ENCODE measurements at regions not wholly inside any gene's neighbourhood (a gene's known extent, or its start where the extent isn't known, plus 50 kb on each side); places are given as distances from the start of the nearest gene placed in this dataset.

DNA sequence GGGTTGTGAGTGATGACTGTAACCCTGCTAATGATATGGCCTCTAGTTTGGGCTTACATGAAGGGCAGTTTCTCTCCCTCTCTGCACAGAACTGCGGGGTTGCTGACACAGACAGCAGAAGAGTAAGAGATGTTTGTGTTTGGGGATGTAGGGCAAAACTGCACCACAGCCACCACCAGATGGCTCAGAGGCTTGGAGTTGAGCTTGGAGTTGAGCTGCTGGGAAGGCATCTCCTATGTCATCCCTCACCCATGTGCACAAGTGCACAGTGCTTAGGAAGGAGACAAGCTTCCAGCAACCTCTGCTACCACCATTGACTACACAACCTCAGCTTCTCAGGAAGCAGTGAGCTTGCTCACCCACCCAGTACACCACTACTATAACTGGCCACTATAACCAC lies 303.9 kb upstream of the DEFB112 start:
- no peak for ATAC-seq
- no peak for TF ChIP-seq ISL1 (CRISPR knock-in tag; IDR thresholded peaks at IDR 0.05)
- no peak for TF ChIP-seq GLIS3 (CRISPR knock-in tag; IDR thresholded peaks at IDR 0.05)
- TF ChIP-seq OSR1 (CRISPR knock-in tag; IDR thresholded peaks at IDR 0.05): no peak
- no peak for TF ChIP-seq ZC3H10 (CRISPR knock-in tag; IDR thresholded peaks at IDR 0.05)
- TF ChIP-seq, protein P1, sequence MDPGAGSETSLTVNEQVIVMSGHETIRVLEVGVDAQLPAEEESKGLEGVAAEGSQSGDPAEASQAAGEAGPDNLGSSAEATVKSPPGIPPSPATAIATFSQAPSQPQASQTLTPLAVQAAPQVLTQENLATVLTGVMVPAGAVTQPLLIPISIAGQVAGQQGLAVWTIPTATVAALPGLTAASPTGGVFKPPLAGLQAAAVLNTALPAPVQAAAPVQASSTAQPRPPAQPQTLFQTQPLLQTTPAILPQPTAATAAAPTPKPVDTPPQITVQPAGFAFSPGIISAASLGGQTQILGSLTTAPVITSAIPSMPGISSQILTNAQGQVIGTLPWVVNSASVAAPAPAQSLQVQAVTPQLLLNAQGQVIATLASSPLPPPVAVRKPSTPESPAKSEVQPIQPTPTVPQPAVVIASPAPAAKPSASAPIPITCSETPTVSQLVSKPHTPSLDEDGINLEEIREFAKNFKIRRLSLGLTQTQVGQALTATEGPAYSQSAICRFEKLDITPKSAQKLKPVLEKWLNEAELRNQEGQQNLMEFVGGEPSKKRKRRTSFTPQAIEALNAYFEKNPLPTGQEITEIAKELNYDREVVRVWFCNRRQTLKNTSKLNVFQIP (CRISPR knock-in tag; IDR thresholded peaks at IDR 0.05; ENCODE audit: borderline replicate concordance, low read depth): no peak
- TF ChIP-seq RARB (CRISPR knock-in tag; IDR thresholded peaks at IDR 0.05): no peak
- TF ChIP-seq ZFP3 (CRISPR knock-in tag; IDR thresholded peaks at IDR 0.05): no peak
- TF ChIP-seq, protein P2, sequence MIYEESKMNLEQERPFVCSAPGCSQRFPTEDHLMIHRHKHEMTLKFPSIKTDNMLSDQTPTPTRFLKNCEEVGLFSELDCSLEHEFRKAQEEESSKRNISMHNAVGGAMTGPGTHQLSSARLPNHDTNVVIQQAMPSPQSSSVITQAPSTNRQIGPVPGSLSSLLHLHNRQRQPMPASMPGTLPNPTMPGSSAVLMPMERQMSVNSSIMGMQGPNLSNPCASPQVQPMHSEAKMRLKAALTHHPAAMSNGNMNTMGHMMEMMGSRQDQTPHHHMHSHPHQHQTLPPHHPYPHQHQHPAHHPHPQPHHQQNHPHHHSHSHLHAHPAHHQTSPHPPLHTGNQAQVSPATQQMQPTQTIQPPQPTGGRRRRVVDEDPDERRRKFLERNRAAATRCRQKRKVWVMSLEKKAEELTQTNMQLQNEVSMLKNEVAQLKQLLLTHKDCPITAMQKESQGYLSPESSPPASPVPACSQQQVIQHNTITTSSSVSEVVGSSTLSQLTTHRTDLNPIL (CRISPR knock-in tag; IDR thresholded peaks at IDR 0.05; ENCODE audit: low read depth): no peak

GRCh38 chr6:50358113-50358512 lies 308.4 kb upstream of the DEFB112 start:
- TF ChIP-seq ZNF565 (CRISPR knock-in tag; conservative IDR thresholded peaks at IDR 0.05; ENCODE audit: low read depth): no peak
- TF ChIP-seq, protein P3, sequence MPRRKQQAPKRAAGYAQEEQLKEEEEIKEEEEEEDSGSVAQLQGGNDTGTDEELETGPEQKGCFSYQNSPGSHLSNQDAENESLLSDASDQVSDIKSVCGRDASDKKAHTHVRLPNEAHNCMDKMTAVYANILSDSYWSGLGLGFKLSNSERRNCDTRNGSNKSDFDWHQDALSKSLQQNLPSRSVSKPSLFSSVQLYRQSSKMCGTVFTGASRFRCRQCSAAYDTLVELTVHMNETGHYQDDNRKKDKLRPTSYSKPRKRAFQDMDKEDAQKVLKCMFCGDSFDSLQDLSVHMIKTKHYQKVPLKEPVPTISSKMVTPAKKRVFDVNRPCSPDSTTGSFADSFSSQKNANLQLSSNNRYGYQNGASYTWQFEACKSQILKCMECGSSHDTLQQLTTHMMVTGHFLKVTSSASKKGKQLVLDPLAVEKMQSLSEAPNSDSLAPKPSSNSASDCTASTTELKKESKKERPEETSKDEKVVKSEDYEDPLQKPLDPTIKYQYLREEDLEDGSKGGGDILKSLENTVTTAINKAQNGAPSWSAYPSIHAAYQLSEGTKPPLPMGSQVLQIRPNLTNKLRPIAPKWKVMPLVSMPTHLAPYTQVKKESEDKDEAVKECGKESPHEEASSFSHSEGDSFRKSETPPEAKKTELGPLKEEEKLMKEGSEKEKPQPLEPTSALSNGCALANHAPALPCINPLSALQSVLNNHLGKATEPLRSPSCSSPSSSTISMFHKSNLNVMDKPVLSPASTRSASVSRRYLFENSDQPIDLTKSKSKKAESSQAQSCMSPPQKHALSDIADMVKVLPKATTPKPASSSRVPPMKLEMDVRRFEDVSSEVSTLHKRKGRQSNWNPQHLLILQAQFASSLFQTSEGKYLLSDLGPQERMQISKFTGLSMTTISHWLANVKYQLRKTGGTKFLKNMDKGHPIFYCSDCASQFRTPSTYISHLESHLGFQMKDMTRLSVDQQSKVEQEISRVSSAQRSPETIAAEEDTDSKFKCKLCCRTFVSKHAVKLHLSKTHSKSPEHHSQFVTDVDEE (CRISPR knock-in tag; IDR thresholded peaks at IDR 0.05): no peak
- TF ChIP-seq, protein P4, sequence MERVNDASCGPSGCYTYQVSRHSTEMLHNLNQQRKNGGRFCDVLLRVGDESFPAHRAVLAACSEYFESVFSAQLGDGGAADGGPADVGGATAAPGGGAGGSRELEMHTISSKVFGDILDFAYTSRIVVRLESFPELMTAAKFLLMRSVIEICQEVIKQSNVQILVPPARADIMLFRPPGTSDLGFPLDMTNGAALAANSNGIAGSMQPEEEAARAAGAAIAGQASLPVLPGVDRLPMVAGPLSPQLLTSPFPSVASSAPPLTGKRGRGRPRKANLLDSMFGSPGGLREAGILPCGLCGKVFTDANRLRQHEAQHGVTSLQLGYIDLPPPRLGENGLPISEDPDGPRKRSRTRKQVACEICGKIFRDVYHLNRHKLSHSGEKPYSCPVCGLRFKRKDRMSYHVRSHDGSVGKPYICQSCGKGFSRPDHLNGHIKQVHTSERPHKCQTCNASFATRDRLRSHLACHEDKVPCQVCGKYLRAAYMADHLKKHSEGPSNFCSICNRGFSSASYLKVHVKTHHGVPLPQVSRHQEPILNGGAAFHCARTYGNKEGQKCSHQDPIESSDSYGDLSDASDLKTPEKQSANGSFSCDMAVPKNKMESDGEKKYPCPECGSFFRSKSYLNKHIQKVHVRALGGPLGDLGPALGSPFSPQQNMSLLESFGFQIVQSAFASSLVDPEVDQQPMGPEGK (CRISPR knock-in tag; IDR thresholded peaks at IDR 0.05; ENCODE audit: borderline replicate concordance): no peak
- TF ChIP-seq BACH2 (CRISPR knock-in tag; IDR thresholded peaks at IDR 0.05; ENCODE audit: borderline replicate concordance): no peak
- TF ChIP-seq, protein P5, sequence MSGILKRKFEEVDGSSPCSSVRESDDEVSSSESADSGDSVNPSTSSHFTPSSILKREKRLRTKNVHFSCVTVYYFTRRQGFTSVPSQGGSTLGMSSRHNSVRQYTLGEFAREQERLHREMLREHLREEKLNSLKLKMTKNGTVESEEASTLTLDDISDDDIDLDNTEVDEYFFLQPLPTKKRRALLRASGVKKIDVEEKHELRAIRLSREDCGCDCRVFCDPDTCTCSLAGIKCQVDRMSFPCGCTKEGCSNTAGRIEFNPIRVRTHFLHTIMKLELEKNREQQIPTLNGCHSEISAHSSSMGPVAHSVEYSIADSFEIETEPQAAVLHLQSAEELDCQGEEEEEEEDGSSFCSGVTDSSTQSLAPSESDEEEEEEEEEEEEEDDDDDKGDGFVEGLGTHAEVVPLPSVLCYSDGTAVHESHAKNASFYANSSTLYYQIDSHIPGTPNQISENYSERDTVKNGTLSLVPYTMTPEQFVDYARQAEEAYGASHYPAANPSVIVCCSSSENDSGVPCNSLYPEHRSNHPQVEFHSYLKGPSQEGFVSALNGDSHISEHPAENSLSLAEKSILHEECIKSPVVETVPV (CRISPR knock-in tag; IDR thresholded peaks at IDR 0.05): no peak
- no peak for TF ChIP-seq PPARA (CRISPR knock-in tag; IDR thresholded peaks at IDR 0.05; ENCODE audit: borderline replicate concordance)
- no peak for TF ChIP-seq ZNF70 (CRISPR knock-in tag; IDR thresholded peaks at IDR 0.05)
- TF ChIP-seq SNAI2 (CRISPR knock-in tag; IDR thresholded peaks at IDR 0.05): no peak
- no peak for TF ChIP-seq ESRRG (CRISPR knock-in tag; IDR thresholded peaks at IDR 0.05)
- TF ChIP-seq, protein P1 (CRISPR knock-in tag; IDR thresholded peaks at IDR 0.05; ENCODE audit: borderline replicate concordance, low read depth): no peak
- TF ChIP-seq OSR1 (CRISPR knock-in tag; IDR thresholded peaks at IDR 0.05): no peak
- no peak for TF ChIP-seq RARB (CRISPR knock-in tag; IDR thresholded peaks at IDR 0.05)
- no peak for ATAC-seq

GRCh38 chr6:50361641-50362331 lies 312.1 kb upstream of the DEFB112 start:
- TF ChIP-seq ZNF565 (CRISPR knock-in tag; conservative IDR thresholded peaks at IDR 0.05; ENCODE audit: low read depth) (no peak), ARNTL (CRISPR knock-in tag; IDR thresholded peaks at IDR 0.05; ENCODE audit: borderline replicate concordance, low read depth) (no peak), ZC3H10 (CRISPR knock-in tag; IDR thresholded peaks at IDR 0.05) (no peak), ZNF70 (CRISPR knock-in tag; IDR thresholded peaks at IDR 0.05) (no peak), ZFP3 (CRISPR knock-in tag; IDR thresholded peaks at IDR 0.05) (no peak), BACH2 (CRISPR knock-in tag; IDR thresholded peaks at IDR 0.05; ENCODE audit: borderline replicate concordance) (no peak)
- TF ChIP-seq, protein P1 (CRISPR knock-in tag; IDR thresholded peaks at IDR 0.05; ENCODE audit: borderline replicate concordance, low read depth): no peak
- TF ChIP-seq, protein P4 (CRISPR knock-in tag; IDR thresholded peaks at IDR 0.05; ENCODE audit: borderline replicate concordance): no peak
- ATAC-seq: no peak

Data from SK-N-SH treated with all-trans-retinoic acid at 6 μM for 48 hours (cell line).